Right kidney (tissue), 1 donor: ENCODE measurements at regions not wholly inside any gene's neighbourhood (a gene's known extent, or its start where the extent isn't known, plus 50 kb on each side); places are given as distances from the start of the nearest gene placed in this dataset.
"Not testable (repeated sequence)": the region's sequence is repeated elsewhere in the genome, so short reads cannot be mapped to it uniquely, and the experiment has no call there.

Source experiments
- DNase-seq: peaks from one replicate; pipeline ENCODE4 v3.0.0-alpha.2; 2016

DNA sequence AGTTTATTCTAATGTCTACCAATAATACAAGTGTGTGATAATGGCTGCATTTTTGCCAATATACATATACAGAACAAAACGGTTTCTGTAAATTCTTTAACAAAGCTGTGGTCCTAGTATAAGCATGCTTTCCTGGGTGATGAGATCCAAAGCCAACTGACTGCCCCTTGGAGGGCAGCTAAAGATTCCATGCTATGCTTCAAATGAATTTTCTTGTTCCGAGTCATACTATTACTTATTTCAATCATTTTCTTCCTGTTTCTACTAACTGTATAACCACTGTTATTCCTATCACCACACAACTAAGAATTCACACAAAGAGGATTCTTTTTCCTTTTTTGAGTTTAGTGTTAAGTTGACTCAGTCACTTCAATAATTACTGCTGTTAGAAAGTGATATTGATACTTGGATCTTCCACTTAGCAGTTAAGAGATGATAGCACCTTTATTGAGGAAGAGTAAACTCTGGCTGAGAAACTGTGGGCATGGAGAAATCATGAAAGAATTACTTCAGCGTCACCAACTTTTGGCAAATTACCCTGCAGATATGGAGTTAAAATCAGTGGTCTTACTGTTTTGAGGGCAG, 197.5 kb downstream of the ARL4A start:
- DNase-seq: no peak

GRCh38 chr7:12888717-12889116, 201.3 kb downstream of the ARL4A start:
- DNase-seq: no peak

GRCh38 chr7:12889391-12889790, 202.0 kb downstream of the ARL4A start:
- DNase-seq: no peak

GRCh38 chr7:12890586-12890985, 203.2 kb downstream of the ARL4A start:
- no peak for DNase-seq

DNA sequence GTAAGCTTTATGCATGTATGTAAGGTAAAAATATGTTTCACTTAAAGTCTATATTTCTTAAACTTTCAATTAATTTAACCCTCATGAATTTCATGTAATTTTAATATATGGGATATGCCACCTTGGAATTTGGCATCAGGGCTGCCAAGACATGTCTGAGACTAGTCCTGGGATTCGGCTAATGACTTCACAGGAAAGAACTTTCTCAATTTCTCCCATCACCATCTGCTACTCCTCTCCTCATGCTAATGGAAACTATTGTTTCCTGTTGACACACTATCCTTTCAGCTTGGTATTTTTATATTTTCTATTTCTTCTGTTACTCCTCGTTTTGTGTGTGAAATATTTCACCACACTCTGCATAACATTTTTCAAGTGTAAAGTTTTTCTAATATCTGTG, 205.9 kb downstream of the ARL4A start:
- no peak for DNase-seq

- DNase-seq: no peak
Measured at GRCh38 chr7:12895296-12895695, 207.9 kb downstream of the ARL4A start.

DNA sequence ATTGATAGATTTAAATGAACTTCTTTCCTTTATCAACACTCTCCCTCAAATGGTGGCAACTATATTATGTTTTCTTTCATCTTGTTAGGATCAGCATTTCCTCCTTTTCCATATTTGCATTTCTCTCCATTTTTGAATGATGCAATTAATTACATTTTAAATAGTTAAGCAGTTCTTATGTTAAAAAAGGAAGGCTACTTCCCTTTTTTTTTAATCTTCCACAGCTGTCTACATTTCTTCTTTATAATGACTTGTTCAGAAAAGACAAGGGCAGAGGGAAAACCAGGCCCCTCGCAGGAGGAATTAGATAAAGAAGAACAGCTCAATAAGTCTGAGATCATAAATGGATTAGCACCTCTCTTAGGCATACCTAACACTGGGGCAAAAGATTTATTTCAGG, 208.9 kb downstream of the ARL4A start:
- DNase-seq: no peak

DNA sequence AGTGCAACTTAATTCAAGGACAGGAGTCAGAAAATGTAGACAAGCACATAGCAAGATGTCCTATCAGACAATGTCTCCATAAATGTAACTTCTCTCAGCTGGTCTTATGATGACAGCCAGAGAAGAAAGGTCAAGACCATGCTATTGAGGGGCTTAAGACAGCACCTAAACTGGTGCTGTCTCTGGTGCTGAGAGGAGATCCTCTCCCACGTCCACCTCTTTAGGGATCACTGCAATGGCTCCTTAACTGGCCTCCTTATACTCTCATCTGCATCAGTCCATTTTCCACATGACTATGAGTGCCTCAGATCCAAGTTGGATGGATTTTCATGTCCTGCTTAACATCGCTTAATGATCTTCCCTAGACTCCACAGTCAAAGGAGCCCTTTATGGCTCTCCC, 210.6 kb downstream of the ARL4A start:
- no peak for DNase-seq

GRCh38 chr7:12898620-12899019, 211.2 kb downstream of the ARL4A start:
- no peak for DNase-seq

- no peak for DNase-seq
Measured at GRCh38 chr7:12905671-12906070, 218.2 kb downstream of the ARL4A start.

DNA sequence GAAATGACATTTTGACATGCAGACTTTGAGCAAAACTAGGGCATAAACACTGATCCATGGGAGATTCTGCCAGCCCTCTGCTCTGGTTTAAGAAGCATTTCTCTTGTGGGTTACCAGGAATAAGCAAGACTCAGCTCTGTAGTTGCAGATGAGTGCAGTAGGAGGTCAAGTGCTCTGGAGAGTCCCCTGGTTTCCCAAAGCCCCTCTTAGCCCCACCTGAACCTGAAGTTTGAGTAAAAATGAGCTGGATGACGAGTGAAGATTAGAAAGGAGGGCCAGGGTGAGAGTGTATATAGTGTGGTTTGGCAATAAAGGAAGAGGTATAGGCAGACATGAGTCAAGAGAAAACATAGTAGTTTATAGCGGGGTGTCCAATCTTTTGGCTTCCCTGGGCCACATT, 220.3 kb downstream of the ARL4A start:
- no peak for DNase-seq

DNA sequence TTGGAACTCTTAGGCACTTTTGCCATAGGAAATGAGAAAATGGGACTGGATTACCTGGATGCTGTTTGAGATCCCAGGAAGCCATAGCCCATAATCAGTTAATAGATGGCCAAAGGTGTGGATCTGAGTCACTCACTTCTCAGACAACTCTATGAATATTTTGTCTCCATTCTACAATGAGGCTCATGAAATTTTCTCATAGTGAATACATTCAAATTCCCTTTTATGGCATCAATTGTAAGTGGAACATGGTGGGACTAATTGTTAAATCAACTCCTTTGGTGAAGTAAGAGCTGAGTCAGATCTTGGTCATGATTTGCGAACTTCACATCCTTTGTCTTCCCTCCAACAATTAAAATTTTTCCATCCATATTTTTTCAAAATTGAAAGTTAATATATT, 222.1 kb downstream of the ARL4A start:
- no peak for DNase-seq

DNA sequence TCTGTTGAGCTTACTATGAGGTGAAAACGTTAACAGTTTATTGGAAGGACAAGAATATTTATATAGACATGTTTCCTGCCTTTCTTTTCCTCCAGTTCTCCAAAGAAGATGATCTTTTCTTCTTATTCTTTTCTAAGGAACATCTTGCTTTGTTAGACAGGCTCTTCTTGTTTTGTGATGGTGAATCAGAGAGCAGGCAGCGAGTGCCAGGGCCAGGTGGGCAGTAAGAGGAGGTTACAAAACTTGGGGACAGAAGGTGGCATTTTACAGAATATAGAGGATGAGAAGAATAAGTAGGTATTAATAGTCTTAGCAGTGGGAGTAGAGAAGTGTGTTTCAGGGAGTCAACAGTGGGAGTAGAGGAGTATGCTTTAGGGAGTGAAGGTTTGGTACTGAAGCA, 223.6 kb downstream of the ARL4A start:
- no peak for DNase-seq

DNA sequence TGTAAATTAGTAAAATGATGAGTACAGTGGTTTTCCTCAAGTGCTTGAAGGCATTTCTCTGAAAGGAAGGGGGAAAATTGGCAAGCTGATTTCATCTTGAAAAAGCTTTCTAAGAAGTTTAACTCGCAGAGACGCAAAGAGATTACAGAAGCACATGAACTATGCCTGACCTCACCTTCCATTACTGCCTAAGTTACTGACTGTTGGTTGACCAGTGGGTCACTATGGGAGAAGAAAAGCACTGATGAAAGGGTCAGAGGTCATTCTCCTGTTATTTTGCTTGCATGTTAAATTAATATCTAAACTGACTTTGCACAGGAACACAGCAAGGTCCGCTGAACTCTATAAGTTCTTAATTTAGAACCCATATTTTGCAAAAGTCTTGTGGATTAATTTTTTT, 225.6 kb downstream of the ARL4A start:
- DNase-seq: no peak

- DNase-seq: no peak
Measured at GRCh38 chr7:12917801-12918200, 230.4 kb downstream of the ARL4A start.

- DNase-seq: no peak
Measured at GRCh38 chr7:12921751-12922345, 234.4 kb downstream of the ARL4A start.

- no peak for DNase-seq
Measured at GRCh38 chr7:12923971-12924370, 236.5 kb downstream of the ARL4A start.

GRCh38 chr7:12926206-12926605, 238.8 kb downstream of the ARL4A start:
- DNase-seq: no peak

- DNase-seq: no peak
Measured at GRCh38 chr7:12927635-12928434, 240.4 kb downstream of the ARL4A start.

GRCh38 chr7:12929476-12930140, 242.2 kb downstream of the ARL4A start:
- no peak for DNase-seq

- no peak for DNase-seq
Measured at GRCh38 chr7:12930534-12930933, 243.1 kb downstream of the ARL4A start.

DNA sequence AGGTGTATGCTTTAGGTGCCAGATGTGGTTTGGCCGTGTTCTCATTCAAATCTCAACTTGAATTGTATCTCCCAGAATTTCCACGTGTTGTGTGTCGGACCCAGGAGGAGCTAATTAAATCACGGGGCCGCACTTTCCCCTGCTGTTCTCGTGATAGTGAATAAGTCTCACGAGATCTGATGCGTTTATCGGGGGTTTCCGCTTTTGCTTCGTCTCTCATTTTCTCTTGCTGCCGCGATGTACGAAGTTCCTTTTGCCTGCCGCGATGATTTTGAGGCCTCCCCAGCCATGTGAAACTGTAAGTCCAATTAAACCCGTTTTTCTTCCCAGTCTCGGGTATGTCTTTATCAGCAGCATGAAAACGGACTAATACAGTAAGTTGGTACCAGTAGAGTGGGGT, 244.0 kb downstream of the ARL4A start:
- not testable (repeated sequence) for DNase-seq

- no peak for DNase-seq
Measured at GRCh38 chr7:12939694-12940093, 252.3 kb downstream of the ARL4A start.
